Stimulated activated CD8-positive, alpha-beta memory T cell treated with anti-CD3 and anti-CD28 coated beads, Interleukin-2, amount 100 ng/mL, for 1 hour (primary cell): ENCODE measurements at regions not wholly inside any gene's neighbourhood (a gene's known extent, or its start where the extent isn't known, plus 50 kb on each side); places are given as distances from the start of the nearest gene placed in this dataset.

Experiments used
- DNase-seq, 2 donors: peaks; one replicate each; pipeline ENCODE4 v3.0.0-alpha.2; 2020; ENCODE audit warnings: low read depth in 2 of 2

DNA sequence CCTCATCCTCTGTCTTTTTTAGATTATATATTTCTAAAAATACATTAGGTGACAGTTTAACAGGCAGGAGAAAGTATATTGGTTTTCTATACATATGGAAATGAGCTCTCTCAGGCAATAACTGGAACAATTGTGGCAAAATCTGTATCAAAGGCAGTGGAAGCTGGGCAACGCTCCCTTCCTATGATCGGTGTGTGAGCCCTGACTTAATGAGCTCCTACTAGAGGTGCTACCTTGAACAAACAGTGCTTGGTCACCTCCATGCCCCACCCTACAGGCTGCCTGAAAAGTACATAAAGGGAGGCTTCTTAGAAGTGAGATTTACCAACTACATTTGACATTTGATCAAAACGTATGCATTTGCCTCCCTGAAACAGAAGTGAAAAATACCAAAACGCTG, 185.3 kb downstream of the EFNB2 start:
- DNase-seq, result no peak

- no peak for DNase-seq
Observed at GRCh38 chr13:106349080-106349931, 186.2 kb downstream of the EFNB2 start.

- DNase-seq, result no peak
Observed at GRCh38 chr13:106348075-106348840, 187.2 kb downstream of the EFNB2 start.

DNA sequence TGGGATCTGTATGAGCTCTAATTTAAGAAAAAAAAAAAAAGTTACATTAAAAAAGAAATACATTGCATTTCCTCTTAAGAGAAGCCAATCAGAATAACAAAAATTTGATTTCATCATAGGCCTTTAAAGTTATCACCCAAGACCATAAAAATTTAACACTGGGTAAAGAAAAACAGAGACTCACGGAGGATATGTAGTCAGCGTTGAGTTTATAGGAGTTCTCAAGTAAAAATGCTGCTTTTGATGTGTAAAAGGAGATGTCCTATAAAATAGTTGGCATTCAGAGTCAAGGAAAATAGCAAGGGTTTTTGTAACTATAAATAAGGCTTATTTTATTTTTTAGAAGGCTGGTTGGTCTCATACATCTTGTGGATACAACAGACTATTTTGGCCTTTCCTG, 191.1 kb downstream of the EFNB2 start:
- DNase-seq, result no peak

GRCh38 chr13:106343836-106344235, 191.6 kb downstream of the EFNB2 start:
- no peak for DNase-seq

DNA sequence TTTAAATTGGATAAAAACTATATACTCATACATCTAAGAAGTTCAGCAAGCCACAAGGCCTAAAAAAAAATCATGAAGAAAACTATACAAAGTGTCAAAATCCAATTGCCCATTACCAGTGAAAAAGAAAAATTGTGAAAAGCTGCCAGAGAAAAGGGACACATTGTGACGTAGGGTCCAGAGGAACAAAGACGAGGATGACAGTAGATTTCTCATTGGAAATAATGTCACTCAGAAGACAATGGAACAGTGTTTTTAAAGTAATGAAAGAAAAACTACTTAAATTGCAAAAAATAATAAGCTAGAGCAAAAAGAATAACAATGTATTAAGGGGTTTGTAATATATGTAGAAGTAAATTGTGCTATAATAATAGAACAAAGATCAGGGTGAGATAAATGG, 195.2 kb downstream of the EFNB2 start:
- no peak for DNase-seq

DNA sequence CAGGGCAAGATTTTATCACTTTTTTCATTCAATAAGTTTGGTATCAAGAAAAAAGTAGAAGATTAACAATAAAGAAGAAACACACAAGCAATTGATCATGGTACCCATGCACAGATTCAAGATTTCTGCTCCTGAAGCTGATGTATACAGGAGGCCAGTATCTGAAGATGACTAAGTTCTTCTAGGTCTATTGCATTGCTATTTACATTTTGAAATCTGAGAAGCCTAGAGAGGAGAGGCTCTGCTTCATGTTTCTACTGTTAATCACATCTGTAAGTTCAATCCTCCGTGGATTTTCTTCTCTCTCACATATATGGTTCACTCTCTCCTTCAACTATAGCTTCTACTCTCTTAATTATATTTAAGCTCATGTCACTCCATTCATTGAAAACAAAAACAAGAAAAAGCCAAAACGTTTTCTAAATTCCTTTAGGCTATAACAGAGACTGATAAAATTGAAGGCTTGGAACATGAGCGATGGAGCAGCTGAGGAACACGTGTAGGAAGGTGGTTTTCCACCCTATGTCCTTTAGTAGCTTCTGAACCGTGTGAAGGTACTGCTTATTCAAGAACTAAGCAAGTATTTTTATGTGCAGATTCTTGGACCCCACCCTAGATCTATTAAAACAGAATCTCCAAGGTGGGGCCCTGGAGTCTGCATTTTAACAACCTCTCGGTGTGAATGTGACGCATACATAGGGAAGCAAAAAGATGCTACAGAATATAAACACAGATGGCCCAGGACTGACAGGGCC, 198.2 kb downstream of the EFNB2 start:
- DNase-seq, result no peak

GRCh38 chr13:106336668-106337067, 198.8 kb downstream of the EFNB2 start:
- no peak for DNase-seq

DNA sequence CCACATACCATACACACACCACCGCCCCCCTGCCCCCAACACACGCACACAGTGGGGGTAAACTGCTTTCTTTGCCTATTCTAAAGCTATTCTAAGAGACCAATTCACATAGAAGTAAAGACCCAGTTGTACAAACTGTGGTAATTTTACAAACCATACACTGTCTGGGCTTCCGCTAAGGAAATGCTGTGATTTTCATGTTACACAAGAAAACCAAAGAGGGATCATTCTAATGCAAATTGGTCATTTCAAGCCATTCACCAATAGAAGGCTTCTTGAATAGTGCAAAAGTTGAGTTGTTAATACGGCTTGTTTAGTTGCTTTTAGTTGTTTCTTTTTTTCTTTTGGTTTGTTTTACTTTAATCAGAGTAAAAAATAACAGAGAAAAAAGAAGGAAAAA, 202.8 kb downstream of the EFNB2 start:
- no peak for DNase-seq

- DNase-seq, result no peak
Observed at GRCh38 chr13:106331116-106331515, 204.3 kb downstream of the EFNB2 start.

- DNase-seq, result no peak
Observed at GRCh38 chr13:106329941-106330340, 205.5 kb downstream of the EFNB2 start.

DNA sequence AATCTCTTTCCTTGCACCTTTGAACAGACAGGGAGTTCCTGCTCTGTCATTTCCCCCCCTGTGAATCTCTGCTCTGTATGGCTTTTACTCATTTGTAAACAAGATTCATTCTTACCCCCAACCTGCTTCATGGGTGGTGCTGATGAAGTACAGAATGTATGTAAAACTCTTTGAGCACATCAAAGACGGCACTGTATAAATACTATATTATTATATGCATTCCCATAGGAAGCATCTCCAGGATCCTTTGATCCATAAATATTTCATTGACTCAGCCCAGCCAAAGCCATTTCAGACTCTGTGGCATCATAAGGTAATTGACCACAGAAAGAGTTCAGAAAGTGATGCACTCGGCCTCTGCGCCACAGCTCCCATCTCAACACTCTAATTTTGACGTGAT, 208.7 kb downstream of the EFNB2 start:
- DNase-seq, result no peak

DNA sequence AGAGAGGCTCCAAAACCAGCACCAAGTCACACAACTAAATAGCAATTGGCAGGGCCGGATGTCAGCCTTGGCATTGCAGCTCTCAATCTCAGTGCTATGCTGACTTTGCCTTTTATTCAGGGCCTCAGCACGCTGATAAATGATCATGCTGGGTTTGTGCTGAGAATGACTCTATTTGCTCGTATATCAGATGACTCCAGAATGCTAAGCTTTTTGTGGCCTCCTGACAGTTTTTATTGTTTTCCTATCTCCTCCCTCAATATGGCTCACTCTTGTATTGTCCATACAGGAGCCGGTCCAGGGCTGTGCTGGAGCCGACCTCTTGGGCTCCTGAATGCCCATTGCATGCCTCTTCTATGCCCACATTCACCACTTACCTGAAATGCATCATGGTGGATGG, 211.0 kb downstream of the EFNB2 start:
- no peak for DNase-seq

- no peak for DNase-seq
Observed at GRCh38 chr13:106322628-106323027, 212.8 kb downstream of the EFNB2 start.

GRCh38 chr13:106318941-106319411, 216.5 kb downstream of the EFNB2 start:
- no peak for DNase-seq

GRCh38 chr13:106314417-106314816, 221.0 kb downstream of the EFNB2 start:
- DNase-seq, result no peak

DNA sequence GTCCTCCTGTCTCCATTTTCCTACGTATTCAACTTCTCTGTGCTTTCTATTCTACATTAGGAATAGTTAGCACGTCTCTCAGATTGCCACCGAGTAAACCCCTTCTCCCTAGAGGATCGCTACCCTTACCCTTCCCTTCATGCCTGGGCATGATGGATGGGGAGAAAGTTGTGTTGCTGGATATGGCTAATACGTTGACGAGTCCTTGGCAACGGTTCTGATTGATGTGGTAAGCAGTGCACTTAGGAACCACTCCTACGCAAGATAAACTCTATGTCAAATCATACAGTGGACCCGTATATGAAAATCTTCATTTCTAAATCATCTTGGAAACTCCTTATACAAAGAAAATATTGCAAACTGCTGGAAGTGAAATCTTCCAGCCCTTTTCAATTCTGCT, 224.5 kb downstream of the EFNB2 start:
- DNase-seq, result no peak

DNA sequence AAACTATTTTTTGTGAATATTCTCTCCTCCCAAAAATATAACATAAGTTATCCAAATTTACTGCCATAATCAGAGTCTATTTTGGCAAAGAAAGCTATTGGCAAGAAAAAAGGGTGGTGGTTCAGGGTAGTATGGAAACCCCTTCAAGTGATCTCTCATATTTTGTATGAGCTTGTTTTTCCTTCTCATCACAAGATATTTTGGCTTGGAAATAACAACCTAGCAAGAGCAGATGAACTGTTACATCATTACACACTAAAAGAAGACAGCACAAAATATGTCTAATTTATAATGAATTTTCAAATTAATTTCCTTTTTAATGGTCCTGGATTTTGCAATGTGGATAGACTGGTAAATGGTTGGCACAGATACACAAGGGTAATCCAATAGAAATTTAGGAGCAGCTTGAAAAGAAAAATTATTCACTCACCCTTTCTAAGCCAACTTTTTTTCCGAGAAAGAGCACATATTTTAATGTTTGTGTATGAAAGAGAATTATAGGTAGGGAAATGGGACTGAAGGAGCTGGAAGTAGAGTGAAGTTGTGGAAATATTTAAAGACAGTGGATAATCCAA, 225.1 kb downstream of the EFNB2 start:
- no peak for DNase-seq

DNA sequence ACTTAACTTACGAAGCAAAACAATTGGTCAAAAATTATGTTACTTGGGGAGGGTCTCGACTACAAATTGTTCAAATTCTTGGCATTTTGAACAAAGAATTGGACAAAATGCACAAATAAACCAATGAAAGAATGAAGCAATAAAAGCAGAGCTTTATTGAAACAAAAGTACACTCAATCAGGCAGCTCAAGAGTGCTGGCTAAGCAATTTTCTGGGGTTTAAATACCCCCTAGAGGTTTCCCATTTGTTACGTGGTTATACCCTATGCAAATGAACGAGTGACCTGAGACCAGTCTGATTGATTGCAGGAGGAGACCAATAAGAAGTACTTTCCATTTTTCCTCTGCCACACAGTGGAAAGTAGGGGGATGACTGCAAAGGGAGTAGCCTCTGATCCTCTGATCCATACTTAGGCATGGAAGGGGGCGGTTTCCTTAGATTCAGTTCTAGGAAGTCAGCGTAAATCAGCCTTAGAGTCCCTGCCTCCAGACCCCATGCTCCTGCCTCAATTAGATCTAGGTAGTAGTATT, 228.6 kb downstream of the EFNB2 start:
- no peak for DNase-seq

- DNase-seq, result no peak
Observed at GRCh38 chr13:106302843-106303242, 232.6 kb downstream of the EFNB2 start.

DNA sequence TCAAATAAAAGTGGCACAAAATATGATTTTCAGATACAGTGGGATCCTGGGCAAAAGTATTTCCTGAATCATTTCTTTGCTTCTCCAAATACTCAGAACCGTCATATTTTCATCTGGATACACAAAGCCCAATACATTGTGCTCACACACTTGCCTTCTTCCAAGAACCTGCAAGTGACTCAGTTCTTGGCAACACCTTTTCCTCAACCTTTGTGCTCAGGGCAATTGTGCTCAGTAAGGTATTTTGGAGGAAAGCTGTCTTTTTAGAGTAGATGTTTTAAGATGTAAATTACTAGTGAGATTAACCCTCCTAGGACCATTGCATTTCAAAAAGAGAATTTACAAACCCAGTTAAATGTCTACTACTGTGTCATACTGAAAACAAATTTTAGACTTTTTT, 233.5 kb downstream of the EFNB2 start:
- DNase-seq, result no peak

DNA sequence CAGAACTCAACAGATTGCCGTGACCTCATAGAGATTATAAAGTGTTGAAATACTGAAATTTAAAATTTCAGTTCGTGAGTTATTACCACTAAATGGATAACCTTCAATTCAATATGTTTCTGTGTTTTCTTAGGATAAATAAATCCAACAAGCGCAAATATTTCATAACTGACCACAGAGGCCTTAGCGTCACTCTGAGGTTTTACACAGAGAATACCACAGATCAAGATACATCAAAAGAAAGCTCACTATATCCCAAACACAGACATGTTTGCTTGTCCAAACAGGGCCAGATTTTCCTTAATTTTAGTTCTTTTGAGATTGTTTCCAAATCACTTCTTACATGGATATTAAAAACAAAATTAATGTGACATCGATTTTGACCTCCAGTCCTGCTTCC, 235.8 kb downstream of the EFNB2 start:
- DNase-seq, result no peak
